CD4-positive, alpha-beta T cell treated with Interleukin-15 for 4 hours (primary cell): ENCODE measurements at regions not wholly inside any gene's neighbourhood (a gene's known extent, or its start where the extent isn't known, plus 50 kb on each side); places are given as distances from the start of the nearest gene placed in this dataset.
A peak's percentile ranks its signal among the peaks of the same experiment; 100 is the strongest.

Experiments used
- DNase-seq: peaks from one replicate; pipeline ENCODE4 v3.0.0-alpha.2; 2020; ENCODE audit warnings: low spot score

- DNase-seq: no peak
Observed at GRCh38 chr15:25959100-25959499, 96.0 kb upstream of the ATP10A start.

GRCh38 chr15:25955628-25956027 is 92.5 kb upstream of the ATP10A start:
- no peak for DNase-seq

GRCh38 chr15:25954398-25954797 is 91.3 kb upstream of the ATP10A start:
- no peak for DNase-seq

- no peak for DNase-seq
Observed at GRCh38 chr15:25950014-25950413, 86.9 kb upstream of the ATP10A start.

GRCh38 chr15:25947323-25948314 is 84.5 kb upstream of the ATP10A start:
- no peak for DNase-seq

GRCh38 chr15:25946241-25946805 is 83.2 kb upstream of the ATP10A start:
- DNase-seq: no peak

GRCh38 chr15:25944386-25944785 is 81.3 kb upstream of the ATP10A start:
- no peak for DNase-seq

GRCh38 chr15:25943831-25944230 is 80.7 kb upstream of the ATP10A start:
- no peak for DNase-seq

GRCh38 chr15:25939122-25939521 is 76.0 kb upstream of the ATP10A start:
- no peak for DNase-seq

- no peak for DNase-seq
Observed at GRCh38 chr15:25937796-25938195, 74.7 kb upstream of the ATP10A start.

- no peak for DNase-seq
Observed at GRCh38 chr15:25936004-25936403, 72.9 kb upstream of the ATP10A start.

GRCh38 chr15:25933456-25934158 is 70.5 kb upstream of the ATP10A start:
- DNase-seq: peak; percentile 56

- no peak for DNase-seq
Observed at GRCh38 chr15:25932696-25933095, 69.6 kb upstream of the ATP10A start.

GRCh38 chr15:25931851-25932250 is 68.7 kb upstream of the ATP10A start:
- DNase-seq: no peak

- no peak for DNase-seq
Observed at GRCh38 chr15:25930931-25931330, 67.8 kb upstream of the ATP10A start.
